Adrenal gland (tissue), 5 donors: ENCODE measurements at regions not wholly inside any gene's neighbourhood (a gene's known extent, or its start where the extent isn't known, plus 50 kb on each side); places are given as distances from the start of the nearest gene placed in this dataset.

Experiments used
- CTCF ChIP-seq, 6 experiments: fragments of 450-650 bp in 4 of 6; fragments of 200-600 bp in 2 of 6; sonication (generic) in 1 of 6; IDR thresholded peaks; 1 replicate in 5 of 6; 2 replicates in 1 of 6; pipeline versions ENCODE4 v1.5.1 to v1.8.0; 2016 to 2021; ENCODE audit warnings: antibody characterized with exemption in 6 of 6, mild to moderate bottlenecking in 2 of 6, moderate library complexity in 1 of 6
- POLR2A ChIP-seq, 2 donors: fragments of 450-650 bp; IDR thresholded peaks; one replicate each; pipeline ENCODE4 v1.6.1; 2017; ENCODE audit warnings: antibody characterized with exemption in 2 of 2, mild to moderate bottlenecking in 2 of 2, moderate library complexity in 1 of 2
- donor health status: DM: no; HTN: no; CAD: no.

GRCh38 chrX:39950018-39950688, 147.6 kb downstream of the BCOR start:
- TF ChIP-seq CTCF (IDR thresholded peaks at IDR 0.05) = no peak
- no peak for TF ChIP-seq POLR2A (IDR thresholded peaks at IDR 0.05)
